ENCODE measurements at regions not wholly inside any gene's neighbourhood (a gene's known extent, or its start where the extent isn't known, plus 50 kb on each side); places are given as distances from the start of the nearest gene placed in this dataset.

DNA sequence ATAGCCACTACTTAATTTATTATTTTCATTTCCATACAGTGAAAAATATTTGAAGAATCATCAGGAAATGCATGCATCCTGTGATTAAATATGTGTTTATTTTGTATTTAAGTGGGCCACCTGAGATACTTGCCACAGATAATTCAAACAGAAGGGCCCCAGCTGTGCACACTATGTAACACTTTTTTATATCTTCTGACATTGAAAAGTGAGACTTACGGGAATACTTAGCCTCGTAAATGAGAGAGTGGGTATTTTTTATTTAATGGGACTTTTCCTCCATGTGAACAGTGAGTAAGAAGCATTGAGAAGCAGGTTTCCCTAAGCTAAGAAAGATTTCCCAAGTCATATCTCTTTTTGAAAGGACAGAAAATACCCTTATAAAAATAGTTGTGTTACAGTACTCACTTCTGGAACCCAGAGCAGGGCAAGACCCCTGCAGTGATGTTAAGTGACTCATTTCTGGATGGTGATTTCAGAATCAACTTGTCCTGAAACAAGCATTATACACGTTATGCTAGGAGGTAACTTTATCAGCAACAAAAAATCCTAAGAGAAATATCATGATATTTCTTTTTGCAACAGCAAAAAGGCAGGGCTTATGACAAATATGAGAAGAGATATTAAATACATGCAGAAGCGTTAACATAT is 478.1 kb upstream of the CHORDC1 start:
- TF ChIP-seq, protein P1, sequence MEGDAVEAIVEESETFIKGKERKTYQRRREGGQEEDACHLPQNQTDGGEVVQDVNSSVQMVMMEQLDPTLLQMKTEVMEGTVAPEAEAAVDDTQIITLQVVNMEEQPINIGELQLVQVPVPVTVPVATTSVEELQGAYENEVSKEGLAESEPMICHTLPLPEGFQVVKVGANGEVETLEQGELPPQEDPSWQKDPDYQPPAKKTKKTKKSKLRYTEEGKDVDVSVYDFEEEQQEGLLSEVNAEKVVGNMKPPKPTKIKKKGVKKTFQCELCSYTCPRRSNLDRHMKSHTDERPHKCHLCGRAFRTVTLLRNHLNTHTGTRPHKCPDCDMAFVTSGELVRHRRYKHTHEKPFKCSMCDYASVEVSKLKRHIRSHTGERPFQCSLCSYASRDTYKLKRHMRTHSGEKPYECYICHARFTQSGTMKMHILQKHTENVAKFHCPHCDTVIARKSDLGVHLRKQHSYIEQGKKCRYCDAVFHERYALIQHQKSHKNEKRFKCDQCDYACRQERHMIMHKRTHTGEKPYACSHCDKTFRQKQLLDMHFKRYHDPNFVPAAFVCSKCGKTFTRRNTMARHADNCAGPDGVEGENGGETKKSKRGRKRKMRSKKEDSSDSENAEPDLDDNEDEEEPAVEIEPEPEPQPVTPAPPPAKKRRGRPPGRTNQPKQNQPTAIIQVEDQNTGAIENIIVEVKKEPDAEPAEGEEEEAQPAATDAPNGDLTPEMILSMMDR (IDR thresholded peaks at IDR 0.05) = no peak
- TF ChIP-seq, protein P2, sequence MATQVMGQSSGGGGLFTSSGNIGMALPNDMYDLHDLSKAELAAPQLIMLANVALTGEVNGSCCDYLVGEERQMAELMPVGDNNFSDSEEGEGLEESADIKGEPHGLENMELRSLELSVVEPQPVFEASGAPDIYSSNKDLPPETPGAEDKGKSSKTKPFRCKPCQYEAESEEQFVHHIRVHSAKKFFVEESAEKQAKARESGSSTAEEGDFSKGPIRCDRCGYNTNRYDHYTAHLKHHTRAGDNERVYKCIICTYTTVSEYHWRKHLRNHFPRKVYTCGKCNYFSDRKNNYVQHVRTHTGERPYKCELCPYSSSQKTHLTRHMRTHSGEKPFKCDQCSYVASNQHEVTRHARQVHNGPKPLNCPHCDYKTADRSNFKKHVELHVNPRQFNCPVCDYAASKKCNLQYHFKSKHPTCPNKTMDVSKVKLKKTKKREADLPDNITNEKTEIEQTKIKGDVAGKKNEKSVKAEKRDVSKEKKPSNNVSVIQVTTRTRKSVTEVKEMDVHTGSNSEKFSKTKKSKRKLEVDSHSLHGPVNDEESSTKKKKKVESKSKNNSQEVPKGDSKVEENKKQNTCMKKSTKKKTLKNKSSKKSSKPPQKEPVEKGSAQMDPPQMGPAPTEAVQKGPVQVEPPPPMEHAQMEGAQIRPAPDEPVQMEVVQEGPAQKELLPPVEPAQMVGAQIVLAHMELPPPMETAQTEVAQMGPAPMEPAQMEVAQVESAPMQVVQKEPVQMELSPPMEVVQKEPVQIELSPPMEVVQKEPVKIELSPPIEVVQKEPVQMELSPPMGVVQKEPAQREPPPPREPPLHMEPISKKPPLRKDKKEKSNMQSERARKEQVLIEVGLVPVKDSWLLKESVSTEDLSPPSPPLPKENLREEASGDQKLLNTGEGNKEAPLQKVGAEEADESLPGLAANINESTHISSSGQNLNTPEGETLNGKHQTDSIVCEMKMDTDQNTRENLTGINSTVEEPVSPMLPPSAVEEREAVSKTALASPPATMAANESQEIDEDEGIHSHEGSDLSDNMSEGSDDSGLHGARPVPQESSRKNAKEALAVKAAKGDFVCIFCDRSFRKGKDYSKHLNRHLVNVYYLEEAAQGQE (IDR thresholded peaks at IDR 0.05; ENCODE audit: insufficient read depth in 1 of 2, low read depth in 2 of 2, low read length in 1 of 2) = no peak
- TF ChIP-seq POLR2AphosphoS5 (IDR thresholded peaks at IDR 0.05; ENCODE audit: low read depth, low read length) = no peak
- TF ChIP-seq SIN3A (IDR thresholded peaks at IDR 0.05; ENCODE audit: borderline replicate concordance, insufficient read depth, low read depth, low read length) = no peak
- TF ChIP-seq TCF7L2 (IDR thresholded peaks at IDR 0.05; ENCODE audit: low read depth, low read length) = no peak
